Esophagus squamous epithelium (tissue), 5 donors: ENCODE measurements at regions not wholly inside any gene's neighbourhood (a gene's known extent, or its start where the extent isn't known, plus 50 kb on each side); places are given as distances from the start of the nearest gene placed in this dataset.

ENCODE experiments used
- DNase-seq: peaks from one replicate; lab custom pipeline; 2025; lab: John Stamatoyannopoulos, UW
- H3K27ac ChIP-seq, 4 donors: fragments of 200-600 bp; sonication (generic); one replicate each; pipeline ENCODE4 v1.5.1; 2016 to 2019; ENCODE audit warnings: mild to moderate bottlenecking in 1 of 4
- H3K27me3 ChIP-seq, 4 donors: fragments of 200-600 bp; sonication (generic); 1 replicate in 3 of 4; 2 replicates in 1 of 4; pipeline versions ENCODE4 v1.5.1 to v1.6.0; 2017 to 2021; ENCODE audit warnings: antibody characterized with exemption in 1 of 4
- H3K36me3 ChIP-seq, 3 donors: fragments of 200-600 bp; sonication (generic); one replicate each; pipeline ENCODE4 v1.5.1; 2016 to 2019
- H3K4me1 ChIP-seq, 3 donors: fragments of 200-600 bp; sonication (generic); one replicate each; pipeline ENCODE4 v1.5.1; 2017 to 2019
- H3K4me3 ChIP-seq, 4 donors: fragments of 200-600 bp; sonication (generic); 1 replicate in 3 of 4; 2 replicates in 1 of 4; pipeline ENCODE4 v1.5.1; 2016 to 2019; ENCODE audit warnings: mild to moderate bottlenecking in 2 of 4, moderate library complexity in 1 of 4
- H3K9me3 ChIP-seq, 3 donors: fragments of 200-600 bp; sonication (generic); one replicate each; pipeline ENCODE4 v1.5.1; 2016 to 2019
- CTCF ChIP-seq, 6 experiments: fragments of 450-650 bp in 4 of 6; fragments of 200-600 bp in 2 of 6; sonication (generic) in 2 of 6; IDR thresholded peaks; one replicate each; pipeline ENCODE4 v1.5.1; 2016 to 2019; ENCODE audit warnings: antibody characterized with exemption in 6 of 6, mild to moderate bottlenecking in 4 of 6, moderate library complexity in 4 of 6
- POLR2A ChIP-seq, 4 donors: fragments of 450-650 bp; IDR thresholded peaks; one replicate each; pipeline ENCODE4 v1.6.1; 2017; ENCODE audit warnings: antibody characterized with exemption in 4 of 4, mild to moderate bottlenecking in 4 of 4, moderate library complexity in 3 of 4
- WGBS, 2 donors: methylation state at CpG; one replicate each; pipeline ENCODE4 v1.1.5; 2018; 5-methylcytosine and 5-hydroxymethylcytosine counted together
- intact Hi-C: fragments of 100-400 bp; cut with DNase I; formaldehyde crosslinking; loops from one replicate; pipeline ENCODE4 v1.15.0; 2022
- donor health status: DM: yes; HTN: yes; CAD: no.

- DNase-seq: no peak
- WGBS, 2 donors: 28 to 34% methylated on average over 3 of the region's 3 CpGs
- H3K4me3 ChIP-seq: no peak overlapping the region
- intact Hi-C loops: no loop called here
- no peaks in the 10 kb centered on the region for H3K9me3 ChIP-seq
- H3K27ac ChIP-seq: no peak overlapping the region
- H3K4me1 ChIP-seq: no peaks in the 10 kb centered on the region
- H3K27me3 ChIP-seq: no peaks in the 10 kb centered on the region
- no peak for TF ChIP-seq CTCF (IDR thresholded peaks at IDR 0.05)
- TF ChIP-seq POLR2A (IDR thresholded peaks at IDR 0.05): no peak
- no peaks in the 10 kb centered on the region for H3K36me3 ChIP-seq
Observed at GRCh38 chr12:77133566-77133965, 68.2 kb upstream of the E2F7 start.

- TF ChIP-seq CTCF (IDR thresholded peaks at IDR 0.05): no peak
- TF ChIP-seq POLR2A (IDR thresholded peaks at IDR 0.05): no peak
- no peak for DNase-seq
- no peaks in the 10 kb centered on the region for H3K4me1 ChIP-seq
- no peaks in the 10 kb centered on the region for H3K27me3 ChIP-seq
- intact Hi-C loops: no loop called here
- no peak overlapping the region for H3K4me3 ChIP-seq
- WGBS, 2 donors: 47% methylated on average over 2 of the region's 2 CpGs
- H3K9me3 ChIP-seq: no peaks in the 10 kb centered on the region
- H3K36me3 ChIP-seq: no peaks in the 10 kb centered on the region
- no peak overlapping the region for H3K27ac ChIP-seq
Observed at GRCh38 chr12:77131977-77132490, 66.7 kb upstream of the E2F7 start.

- no peak for TF ChIP-seq CTCF (IDR thresholded peaks at IDR 0.05)
- TF ChIP-seq POLR2A (IDR thresholded peaks at IDR 0.05): no peak
- H3K9me3 ChIP-seq: no peaks in the 10 kb centered on the region
- no peaks in the 10 kb centered on the region for H3K36me3 ChIP-seq
- no peaks in the 10 kb centered on the region for H3K27me3 ChIP-seq
- no peak overlapping the region for H3K4me3 ChIP-seq
- DNase-seq: no peak
- intact Hi-C loops: no loop called here
- WGBS, 2 donors: 65 to 79% methylated on average over 5 to 6 of the region's 6 CpGs
- H3K4me1 ChIP-seq: no peaks in the 10 kb centered on the region
- no peak overlapping the region for H3K27ac ChIP-seq
Observed at GRCh38 chr12:77130193-77130592, 64.8 kb upstream of the E2F7 start.

- intact Hi-C loops: no loop called here
- TF ChIP-seq CTCF (IDR thresholded peaks at IDR 0.05): no peak
- no peak for TF ChIP-seq POLR2A (IDR thresholded peaks at IDR 0.05)
- Histone ChIP-seq H3K4me1 (no peaks in the 10 kb centered on the region), H3K27ac (no peak overlapping the region), H3K36me3 (no peaks in the 10 kb centered on the region), H3K27me3 (no peaks in the 10 kb centered on the region), H3K9me3 (no peaks in the 10 kb centered on the region), H3K4me3 (no peak overlapping the region)
- 65 to 74% methylated on average over 2 of the region's 2 CpGs for WGBS, 2 donors
- no peak for DNase-seq
Observed at GRCh38 chr12:77124767-77125166, 59.4 kb upstream of the E2F7 start.

- no peaks in the 10 kb centered on the region for H3K36me3 ChIP-seq
- no peak overlapping the region for H3K4me3 ChIP-seq
- no peaks in the 10 kb centered on the region for H3K4me1 ChIP-seq
- intact Hi-C loops: no loop called here
- no peaks in the 10 kb centered on the region for H3K9me3 ChIP-seq
- TF ChIP-seq CTCF (IDR thresholded peaks at IDR 0.05): no peak
- no peak for TF ChIP-seq POLR2A (IDR thresholded peaks at IDR 0.05)
- H3K27ac ChIP-seq: no peak overlapping the region
- no peak for DNase-seq
- H3K27me3 ChIP-seq: no peaks in the 10 kb centered on the region
Observed at GRCh38 chr12:77122661-77123060, 57.3 kb upstream of the E2F7 start.
